ENCODE measurements at regions not wholly inside any gene's neighbourhood (a gene's known extent, or its start where the extent isn't known, plus 50 kb on each side); places are given as distances from the start of the nearest gene placed in this dataset.

- H3K27me3 ChIP-seq (ENCODE audit: control insufficient read depth in 2 of 2, insufficient read depth in 2 of 2, low read length in 2 of 2): no peaks in the 10 kb centered on the region
- H3K36me3 ChIP-seq (ENCODE audit: control insufficient read depth, insufficient read depth, low read length): no peaks in the 10 kb centered on the region
- H4K20me1 ChIP-seq (replicated peaks; ENCODE audit: control insufficient read depth, insufficient read depth, low read length): no peaks in the 10 kb centered on the region
- H3K4me1 ChIP-seq (replicated peaks in 1 of 2; ENCODE audit: control insufficient read depth in 2 of 2, insufficient read depth in 2 of 2, low read length in 2 of 2): no peaks in the 10 kb centered on the region; a peak in 2 of 5 replicates
- ChIA-PET POLR2A (no interaction called here), CTCF (ENCODE audit: low intra/inter-chr PET ratio) (no interaction called here)
- no peak for FAIRE-seq
- H3K27ac ChIP-seq (ENCODE audit: extremely low read depth, low read depth, low read length): no peak overlapping the region
- H3K4me2 ChIP-seq (ENCODE audit: insufficient read depth, low read length): no peak overlapping the region
- no peak overlapping the region for H3K4me3 ChIP-seq
- H3K9ac ChIP-seq (ENCODE audit: insufficient read depth in 1 of 2, low read depth in 2 of 2, low read length in 2 of 2): no peak overlapping the region
- H2AFZ ChIP-seq (ENCODE audit: low read depth, low read length): no peak overlapping the region
- intact Hi-C loops (cut with micrococcal nuclease) (no loop called here), in situ Hi-C loops (cut with MboI) (no loop called here)
- no peaks in the 10 kb centered on the region for H3K79me2 ChIP-seq (ENCODE audit: control insufficient read depth, insufficient read depth, low read length)
- 25% methylated on average over 6 of the region's 6 CpGs for WGBS (ENCODE audit: insufficient coverage, low coverage, missing lambda C conversion rate)
- no peaks in the 10 kb centered on the region for H3K9me1 ChIP-seq (ENCODE audit: control insufficient read depth, insufficient read depth, low read length)
- TF ChIP-seq CHAMP1 (IDR thresholded peaks at IDR 0.05) (no peak), CXXC5 (CRISPR knock-in tag; IDR thresholded peaks at IDR 0.05) (no peak), YBX1 (IDR thresholded peaks at IDR 0.05) (no peak), ZNF830 (CRISPR knock-in tag; IDR thresholded peaks at IDR 0.05) (no peak), PCBP1 (IDR thresholded peaks at IDR 0.05; ENCODE audit: low read depth, low read length, poor library complexity, severe bottlenecking) (no peak), MBD2 (IDR thresholded peaks at IDR 0.05; ENCODE audit: borderline replicate concordance, low read depth) (no peak)
- no peak for DNase-seq (ENCODE audit: extremely low read depth in 1 of 4, low spot score in 3 of 4)
- H3K9me3 ChIP-seq (replicated peaks; ENCODE audit: control insufficient read depth, insufficient read depth, low read depth, low read length): peaks cover 3% of the 10 kb centered on the region; the same call in 1 of the 2 replicates
- no peak for ATAC-seq
- no TSS peak for BruUV-seq (replicated peaks)
These were observed 315.9 kb upstream of the TCF4 start for GRCh38 chr18:55903911-55904310.
